ENCODE measurements at regions not wholly inside any gene's neighbourhood (a gene's known extent, or its start where the extent isn't known, plus 50 kb on each side); places are given as distances from the start of the nearest gene placed in this dataset.

DNA sequence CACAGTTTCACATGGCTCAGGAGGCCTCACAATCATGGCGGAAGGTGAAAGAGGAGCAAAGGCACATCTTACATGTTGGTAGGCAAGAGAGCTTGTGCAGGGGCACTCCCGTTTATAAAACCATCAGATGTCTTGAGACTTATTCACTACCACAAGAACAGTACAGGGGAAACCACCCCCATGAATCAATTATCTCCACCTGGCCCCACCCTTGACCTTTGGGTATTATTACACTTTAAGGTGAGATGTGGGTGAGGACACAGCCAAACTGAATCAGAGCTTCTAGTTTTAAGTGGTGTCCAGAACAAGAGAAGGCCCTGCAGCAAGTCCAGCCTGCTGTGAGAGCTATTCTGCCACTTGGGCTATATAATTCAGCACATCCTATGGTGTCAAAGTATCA is 493.7 kb downstream of the ETS1 start:
- Histone ChIP-seq H3K27ac (ENCODE audit: insufficient read depth, low read length) (no peak overlapping the region), H2BK5ac (ENCODE audit: low read depth, low read length, poor library complexity, severe bottlenecking) (no peak overlapping the region), H3K36me3 (ENCODE audit: control insufficient read depth, insufficient read depth, low read length) (no peaks in the 10 kb centered on the region), H3K14ac (replicated peaks; ENCODE audit: low read depth, low read length) (no peak overlapping the region), H4K5ac (ENCODE audit: low read depth, low read length) (no peak overlapping the region), H4K20me1 (ENCODE audit: insufficient read depth, low read length) (no peaks in the 10 kb centered on the region), H3K4me2 (ENCODE audit: low read depth, low read length) (no peak overlapping the region), H4K91ac (ENCODE audit: insufficient read depth, low read depth, low read length) (no peak overlapping the region), H3K18ac (ENCODE audit: low read depth, low read length) (no peak overlapping the region), H2BK120ac (ENCODE audit: low read depth, low read length) (no peak overlapping the region), H2AK9ac (replicated peaks; ENCODE audit: low read depth, low read length, poor library complexity) (no peak overlapping the region), H2AK5ac (ENCODE audit: low read depth, low read length) (no peak overlapping the region), H2AFZ (replicated peaks; ENCODE audit: low read length, poor library complexity) (no peak overlapping the region), H2BK20ac (ENCODE audit: low read depth, low read length) (no peak overlapping the region), H4K8ac (ENCODE audit: low read depth in 2 of 2, low read length in 2 of 2) (no peak overlapping the region), H3K56ac (ENCODE audit: extremely low read depth, insufficient read depth, low read length) (no peak overlapping the region), H3K9ac (ENCODE audit: low read depth, low read length) (no peak overlapping the region), H3K79me1 (ENCODE audit: low read depth in 1 of 2, low read length in 2 of 2) (no peaks in the 10 kb centered on the region), H3K4ac (ENCODE audit: low read depth, low read length) (no peak overlapping the region), H3K23ac (ENCODE audit: low read depth, low read length) (no peak overlapping the region), H3K9me3 (ENCODE audit: control insufficient read depth, insufficient read depth, low read length) (no peaks in the 10 kb centered on the region), H3K27me3 (ENCODE audit: control insufficient read depth, insufficient read depth, low read length) (no peaks in the 10 kb centered on the region), H2BK15ac (ENCODE audit: low read depth, low read length) (no peak overlapping the region), H3K4me1 (ENCODE audit: control insufficient read depth, insufficient read depth, low read length) (no peaks in the 10 kb centered on the region), H3K4me3 (ENCODE audit: insufficient read depth, low read depth, low read length) (no peak overlapping the region), H3K9me1 (ENCODE audit: insufficient read depth, low read length) (peaks cover 4% of the 10 kb centered on the region; the same call in 1 of the 2 replicates)
- DNase-seq, result no peak
- ChIA-PET POLR2A (ENCODE audit: unreplicated experiment) (no interaction called here), CTCF (no interaction called here)
- no peak for TF ChIP-seq MAFK (IDR thresholded peaks at IDR 0.05; ENCODE audit: low read depth, low read length)
- TF ChIP-seq, protein P1, sequence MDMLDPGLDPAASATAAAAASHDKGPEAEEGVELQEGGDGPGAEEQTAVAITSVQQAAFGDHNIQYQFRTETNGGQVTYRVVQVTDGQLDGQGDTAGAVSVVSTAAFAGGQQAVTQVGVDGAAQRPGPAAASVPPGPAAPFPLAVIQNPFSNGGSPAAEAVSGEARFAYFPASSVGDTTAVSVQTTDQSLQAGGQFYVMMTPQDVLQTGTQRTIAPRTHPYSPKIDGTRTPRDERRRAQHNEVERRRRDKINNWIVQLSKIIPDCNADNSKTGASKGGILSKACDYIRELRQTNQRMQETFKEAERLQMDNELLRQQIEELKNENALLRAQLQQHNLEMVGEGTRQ (IDR thresholded peaks at IDR 0.05; ENCODE audit: low read depth, low read length), result no peak
- TF ChIP-seq BHLHE40 (IDR thresholded peaks at IDR 0.05; ENCODE audit: low read depth, low read length), result no peak
- no peak for TF ChIP-seq POLR2A (IDR thresholded peaks at IDR 0.05; ENCODE audit: low read depth, low read length)
- no peak for TF ChIP-seq CHD1 (IDR thresholded peaks at IDR 0.05; ENCODE audit: low read depth, low read length)
- no peak for TF ChIP-seq MXI1 (IDR thresholded peaks at IDR 0.05; ENCODE audit: borderline replicate concordance, low read depth, low read length)
- TF ChIP-seq RCOR1 (IDR thresholded peaks at IDR 0.05; ENCODE audit: insufficient replicate concordance, low read length), result no peak
- TF ChIP-seq FOS (IDR thresholded peaks at IDR 0.05; ENCODE audit: low read depth, low read length), result no peak
- TF ChIP-seq, protein P2, sequence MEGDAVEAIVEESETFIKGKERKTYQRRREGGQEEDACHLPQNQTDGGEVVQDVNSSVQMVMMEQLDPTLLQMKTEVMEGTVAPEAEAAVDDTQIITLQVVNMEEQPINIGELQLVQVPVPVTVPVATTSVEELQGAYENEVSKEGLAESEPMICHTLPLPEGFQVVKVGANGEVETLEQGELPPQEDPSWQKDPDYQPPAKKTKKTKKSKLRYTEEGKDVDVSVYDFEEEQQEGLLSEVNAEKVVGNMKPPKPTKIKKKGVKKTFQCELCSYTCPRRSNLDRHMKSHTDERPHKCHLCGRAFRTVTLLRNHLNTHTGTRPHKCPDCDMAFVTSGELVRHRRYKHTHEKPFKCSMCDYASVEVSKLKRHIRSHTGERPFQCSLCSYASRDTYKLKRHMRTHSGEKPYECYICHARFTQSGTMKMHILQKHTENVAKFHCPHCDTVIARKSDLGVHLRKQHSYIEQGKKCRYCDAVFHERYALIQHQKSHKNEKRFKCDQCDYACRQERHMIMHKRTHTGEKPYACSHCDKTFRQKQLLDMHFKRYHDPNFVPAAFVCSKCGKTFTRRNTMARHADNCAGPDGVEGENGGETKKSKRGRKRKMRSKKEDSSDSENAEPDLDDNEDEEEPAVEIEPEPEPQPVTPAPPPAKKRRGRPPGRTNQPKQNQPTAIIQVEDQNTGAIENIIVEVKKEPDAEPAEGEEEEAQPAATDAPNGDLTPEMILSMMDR (conservative IDR thresholded peaks at IDR 0.05; ENCODE audit: low read depth, low read length), result no peak
- TF ChIP-seq SMC3 (IDR thresholded peaks at IDR 0.05; ENCODE audit: low read depth, low read length), result no peak
- no peak for TF ChIP-seq RFX5 (IDR thresholded peaks at IDR 0.05; ENCODE audit: low read depth, low read length)
- TF ChIP-seq MAZ (IDR thresholded peaks at IDR 0.05; ENCODE audit: borderline replicate concordance, low read depth, low read length), result no peak
- dilution Hi-C loops (cut with HindIII; ENCODE audit: low sequenced_read_pairs, unreplicated experiment) (no loop called here), in situ Hi-C loops (cut with MboI; ENCODE audit: low sequenced_read_pairs) (no loop called here), intact Hi-C loops (cut with micrococcal nuclease) (no loop called here)
- no CpG with 5 or more reads among the region's 2 CpGs for WGBS, 2 experiments (ENCODE audit: extremely low coverage in 2 of 2, insufficient read length in 1 of 2)
- no peak for ATAC-seq (ENCODE audit: low read depth)
- no TSS peak for BruUV-seq (replicated peaks)
